Parathyroid adenoma (tissue), 2 donors: ENCODE measurements at regions not wholly inside any gene's neighbourhood (a gene's known extent, or its start where the extent isn't known, plus 50 kb on each side); places are given as distances from the start of the nearest gene placed in this dataset.

Source experiments
- H2AFZ ChIP-seq: fragments of 300-600 bp; sonication (generic); one replicate; pipeline ENCODE4 v1.7.0; 2017; ENCODE audit warnings: antibody characterized with exemption, mild to moderate bottlenecking
- H3K27ac ChIP-seq: fragments of 300-600 bp; sonication (generic); one replicate; pipeline ENCODE4 v1.7.0; 2017
- H3K27me3 ChIP-seq: fragments of 300-600 bp; sonication (generic); one replicate; pipeline ENCODE4 v1.7.0; 2017; ENCODE audit warnings: low read length; ENCODE audit not compliant: control insufficient read depth, insufficient read depth
- H3K36me3 ChIP-seq: fragments of 300-600 bp; sonication (generic); one replicate; pipeline ENCODE4 v1.7.0; 2017; ENCODE audit warnings: low read length; ENCODE audit not compliant: control insufficient read depth, insufficient read depth
- H3K4me1 ChIP-seq: fragments of 300-600 bp; sonication (generic); one replicate; pipeline ENCODE4 v1.7.0; 2017; ENCODE audit warnings: control low read depth
- H3K4me2 ChIP-seq: fragments of 300-600 bp; sonication (generic); one replicate; pipeline ENCODE4 v1.7.0; 2017; ENCODE audit warnings: low read length
- H3K4me3 ChIP-seq: fragments of 300-600 bp; sonication (generic); one replicate; pipeline ENCODE4 v1.7.0; 2017; ENCODE audit warnings: low read depth, low read length
- H3K79me2 ChIP-seq: fragments of 300-600 bp; sonication (generic); one replicate; pipeline ENCODE4 v1.7.0; 2017; ENCODE audit warnings: control low read depth
- H3K9ac ChIP-seq: fragments of 300-600 bp; sonication (generic); one replicate; pipeline ENCODE4 v1.7.0; 2017; ENCODE audit warnings: mild to moderate bottlenecking
- H3K9me3 ChIP-seq: fragments of 300-600 bp; sonication (generic); one replicate; pipeline ENCODE4 v1.7.0; 2017; ENCODE audit warnings: low read length; ENCODE audit not compliant: control insufficient read depth
- TF ChIP-seq, protein P1 (sequence below): fragments of 300-600 bp; sonication (generic); IDR thresholded peaks from one replicate; pipeline ENCODE4 v1.7.0; 2017; ENCODE audit warnings: antibody characterized with exemption, mild to moderate bottlenecking
- donor health status: primary hyperparathyroidism.

DNA sequence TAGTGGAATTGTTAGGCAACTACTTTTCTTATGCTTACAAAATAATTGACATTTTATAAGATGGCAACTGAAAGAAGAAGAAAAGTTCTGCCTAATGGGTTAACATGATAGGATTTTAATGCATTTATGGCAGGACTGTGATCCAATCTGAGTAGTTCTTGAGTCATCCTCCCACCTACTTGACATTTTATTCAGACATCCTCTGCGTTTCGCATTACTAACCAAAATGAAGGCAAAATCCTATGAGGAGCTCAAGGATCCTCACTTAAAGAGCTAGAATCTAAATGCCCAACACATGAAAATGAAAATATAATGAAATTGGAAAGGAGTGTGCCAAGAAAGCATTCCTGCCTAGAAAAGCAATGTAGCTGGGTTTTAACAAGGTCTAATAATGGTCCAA, 581.1 kb upstream of the SEMA6D start:
- no peaks in the 10 kb centered on the region for H3K9me3 ChIP-seq
- H3K9ac ChIP-seq = no peak overlapping the region
- H3K4me3 ChIP-seq = no peak overlapping the region
- no peaks in the 10 kb centered on the region for H3K27me3 ChIP-seq
- H3K36me3 ChIP-seq = no peaks in the 10 kb centered on the region
- no peak overlapping the region for H2AFZ ChIP-seq
- H3K79me2 ChIP-seq = no peaks in the 10 kb centered on the region
- TF ChIP-seq, protein P1, sequence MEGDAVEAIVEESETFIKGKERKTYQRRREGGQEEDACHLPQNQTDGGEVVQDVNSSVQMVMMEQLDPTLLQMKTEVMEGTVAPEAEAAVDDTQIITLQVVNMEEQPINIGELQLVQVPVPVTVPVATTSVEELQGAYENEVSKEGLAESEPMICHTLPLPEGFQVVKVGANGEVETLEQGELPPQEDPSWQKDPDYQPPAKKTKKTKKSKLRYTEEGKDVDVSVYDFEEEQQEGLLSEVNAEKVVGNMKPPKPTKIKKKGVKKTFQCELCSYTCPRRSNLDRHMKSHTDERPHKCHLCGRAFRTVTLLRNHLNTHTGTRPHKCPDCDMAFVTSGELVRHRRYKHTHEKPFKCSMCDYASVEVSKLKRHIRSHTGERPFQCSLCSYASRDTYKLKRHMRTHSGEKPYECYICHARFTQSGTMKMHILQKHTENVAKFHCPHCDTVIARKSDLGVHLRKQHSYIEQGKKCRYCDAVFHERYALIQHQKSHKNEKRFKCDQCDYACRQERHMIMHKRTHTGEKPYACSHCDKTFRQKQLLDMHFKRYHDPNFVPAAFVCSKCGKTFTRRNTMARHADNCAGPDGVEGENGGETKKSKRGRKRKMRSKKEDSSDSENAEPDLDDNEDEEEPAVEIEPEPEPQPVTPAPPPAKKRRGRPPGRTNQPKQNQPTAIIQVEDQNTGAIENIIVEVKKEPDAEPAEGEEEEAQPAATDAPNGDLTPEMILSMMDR = no peak
- H3K4me2 ChIP-seq = no peak overlapping the region
- H3K27ac ChIP-seq = no peak overlapping the region
- no peaks in the 10 kb centered on the region for H3K4me1 ChIP-seq

DNA sequence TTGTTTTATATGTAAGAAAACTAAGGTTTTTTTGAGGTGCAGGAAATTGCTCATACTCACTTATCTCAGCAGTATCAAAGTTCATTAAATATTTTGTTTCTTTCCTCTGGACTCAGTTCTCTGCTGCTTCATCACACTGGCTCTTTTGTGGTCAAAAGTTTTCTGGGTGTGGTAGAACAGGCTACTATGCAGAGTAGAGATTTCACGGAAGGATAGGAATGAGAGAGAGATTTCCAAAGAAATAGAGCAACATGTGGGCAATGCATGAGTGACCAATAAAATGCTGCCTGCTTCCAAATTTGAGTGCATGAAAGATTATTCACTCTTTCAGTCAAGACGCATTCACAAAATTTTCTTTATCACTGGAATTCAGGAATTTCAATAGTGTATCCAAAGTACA, 577.3 kb upstream of the SEMA6D start:
- no peak overlapping the region for H3K9ac ChIP-seq
- no peak overlapping the region for H2AFZ ChIP-seq
- H3K36me3 ChIP-seq = no peaks in the 10 kb centered on the region
- TF ChIP-seq, protein P1 = no peak
- H3K27ac ChIP-seq = no peak overlapping the region
- H3K9me3 ChIP-seq = no peaks in the 10 kb centered on the region
- H3K27me3 ChIP-seq = no peaks in the 10 kb centered on the region
- no peak overlapping the region for H3K4me3 ChIP-seq
- H3K4me2 ChIP-seq = no peak overlapping the region
- no peaks in the 10 kb centered on the region for H3K4me1 ChIP-seq
- H3K79me2 ChIP-seq = no peaks in the 10 kb centered on the region

DNA sequence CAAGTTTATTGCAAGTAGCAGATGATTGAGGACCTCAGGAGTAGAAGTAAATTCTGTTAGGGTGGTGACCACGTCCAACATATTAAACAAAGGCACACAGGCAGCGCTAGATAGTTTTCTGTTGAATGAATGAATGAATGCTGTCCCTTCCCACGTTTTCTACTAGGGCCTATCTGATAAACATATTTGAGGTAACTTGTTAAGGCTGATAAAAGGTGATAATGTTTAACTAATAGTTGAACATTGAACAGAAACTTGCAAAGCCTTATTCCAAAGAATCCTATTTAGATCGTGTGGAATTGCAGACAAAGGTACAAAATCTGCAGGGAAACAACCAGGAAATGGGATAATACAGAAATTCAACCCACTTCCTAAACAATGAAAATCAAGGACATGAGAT, 559.5 kb upstream of the SEMA6D start:
- TF ChIP-seq, protein P1 = no peak
- Histone ChIP-seq H3K4me2 (no peak overlapping the region), H3K27ac (no peak overlapping the region), H3K4me3 (no peak overlapping the region), H3K79me2 (no peaks in the 10 kb centered on the region), H3K9me3 (no peaks in the 10 kb centered on the region), H3K36me3 (no peaks in the 10 kb centered on the region), H3K27me3 (no peaks in the 10 kb centered on the region), H3K9ac (no peak overlapping the region), H2AFZ (no peak overlapping the region), H3K4me1 (no peaks in the 10 kb centered on the region)

DNA sequence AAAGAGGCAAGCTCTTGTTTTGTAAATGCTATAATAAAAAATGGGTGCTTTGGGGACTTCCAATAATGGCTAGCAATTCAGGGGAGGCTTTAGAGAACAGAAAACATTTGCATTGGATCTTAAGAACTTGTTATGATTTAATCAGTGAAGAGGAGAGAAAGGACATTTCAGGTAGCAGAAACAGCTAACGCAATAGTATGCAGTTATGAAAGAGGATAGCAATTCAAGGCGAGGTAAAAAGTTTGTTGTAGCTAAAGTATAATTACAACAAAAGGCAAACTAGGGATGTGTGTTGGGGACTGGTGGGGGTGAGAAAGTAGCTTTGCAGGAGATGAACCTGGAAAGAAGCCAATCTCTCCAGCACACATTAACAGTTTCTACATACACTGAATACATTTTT, 558.7 kb upstream of the SEMA6D start:
- Histone ChIP-seq H3K4me1 (no peaks in the 10 kb centered on the region), H3K4me2 (no peak overlapping the region), H2AFZ (no peak overlapping the region), H3K79me2 (no peaks in the 10 kb centered on the region), H3K4me3 (no peak overlapping the region), H3K9ac (no peak overlapping the region), H3K27me3 (no peaks in the 10 kb centered on the region), H3K9me3 (no peaks in the 10 kb centered on the region), H3K36me3 (no peaks in the 10 kb centered on the region), H3K27ac (no peak overlapping the region)
- TF ChIP-seq, protein P1 = no peak

DNA sequence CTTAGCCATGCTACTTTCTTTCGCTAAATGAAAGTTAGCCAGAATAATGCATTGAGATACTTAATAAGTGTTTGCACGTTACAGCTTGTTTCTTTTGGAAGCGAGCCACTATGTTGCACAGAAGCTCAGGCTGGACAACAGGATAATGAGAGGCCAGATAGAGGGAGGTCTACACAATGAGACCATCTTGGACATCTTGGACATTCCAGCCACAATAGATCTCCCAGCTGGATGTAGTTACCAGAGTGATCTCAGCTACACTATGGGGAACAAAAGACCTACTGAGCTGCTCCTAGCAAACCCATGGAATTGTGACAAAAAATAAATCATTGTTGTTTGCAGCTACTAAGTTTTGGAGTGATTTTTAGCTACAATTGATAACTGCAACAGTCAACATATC, 540.1 kb upstream of the SEMA6D start:
- TF ChIP-seq, protein P1 = no peak
- Histone ChIP-seq H3K79me2 (no peaks in the 10 kb centered on the region), H3K4me3 (no peak overlapping the region), H3K4me2 (no peak overlapping the region), H3K36me3 (no peaks in the 10 kb centered on the region), H3K27ac (no peak overlapping the region), H3K27me3 (no peaks in the 10 kb centered on the region), H3K9ac (no peak overlapping the region), H2AFZ (no peak overlapping the region), H3K4me1 (no peaks in the 10 kb centered on the region), H3K9me3 (no peaks in the 10 kb centered on the region)
